ENCODE measurements at regions not wholly inside any gene's neighbourhood (a gene's known extent, or its start where the extent isn't known, plus 50 kb on each side); places are given as distances from the start of the nearest gene placed in this dataset.
"Not testable (repeated sequence)": the region's sequence is repeated elsewhere in the genome, so short reads cannot be mapped to it uniquely, and the experiment has no call there.

DNA sequence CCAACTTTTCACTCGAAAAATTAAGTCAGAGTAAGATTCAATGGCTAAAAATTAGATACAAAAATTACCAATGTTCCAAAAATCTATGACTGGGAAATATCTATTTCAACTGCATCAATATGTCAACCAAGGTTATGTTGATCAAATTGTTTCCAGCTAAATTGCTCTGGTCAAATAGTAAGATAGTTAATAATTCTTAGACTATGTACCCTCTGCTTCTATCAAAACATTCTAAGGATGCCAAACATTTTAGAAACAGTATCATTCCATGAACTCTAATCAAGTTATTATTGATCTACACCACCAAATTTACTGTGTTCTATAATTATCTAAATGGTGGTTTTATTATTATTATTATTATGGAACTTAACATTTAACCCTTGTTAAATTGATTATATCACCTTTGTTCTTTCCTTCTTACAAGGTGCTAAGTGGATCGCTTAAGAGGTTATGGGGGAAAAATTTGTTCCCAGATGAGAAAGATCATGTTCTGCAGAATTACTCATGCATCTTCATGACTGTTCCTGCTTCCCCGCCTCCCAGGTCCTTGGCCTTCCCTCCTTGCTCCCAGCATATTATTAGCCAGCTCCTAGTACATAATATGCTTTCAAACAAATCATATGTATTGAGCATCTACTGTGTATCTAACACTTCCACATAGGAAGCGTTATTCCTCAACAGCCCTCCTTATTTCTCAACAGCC is 240.5 kb upstream of the KRR1 start:
- no peak for DNase-seq

DNA sequence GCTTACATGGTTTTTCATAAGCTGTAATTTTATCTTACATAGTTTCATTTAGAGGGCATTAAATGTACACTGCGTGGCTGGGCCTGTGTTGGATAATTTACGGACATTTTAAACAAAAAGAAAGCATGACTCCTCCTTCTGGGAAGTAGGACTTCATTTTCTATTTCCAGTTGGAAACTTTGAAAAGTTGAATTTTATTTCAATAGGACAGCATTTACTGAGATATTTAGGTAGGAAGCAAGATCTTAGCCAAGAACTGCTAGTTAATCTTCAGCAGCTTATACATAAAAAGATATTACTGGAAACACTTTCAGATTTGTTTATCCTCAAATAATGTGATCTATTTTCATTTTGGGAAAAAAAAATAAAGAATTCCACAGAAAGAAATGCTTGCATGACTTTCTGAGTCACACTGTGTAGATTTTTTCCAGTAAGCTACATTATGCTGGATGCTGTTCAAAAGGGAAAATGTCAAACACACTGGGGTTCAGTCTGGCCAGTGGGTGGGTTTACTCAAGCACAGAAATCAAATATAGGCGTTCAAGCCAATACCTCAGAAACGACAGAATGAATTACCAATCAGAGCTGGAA is 239.4 kb upstream of the KRR1 start:
- DNase-seq, result no peak

DNA sequence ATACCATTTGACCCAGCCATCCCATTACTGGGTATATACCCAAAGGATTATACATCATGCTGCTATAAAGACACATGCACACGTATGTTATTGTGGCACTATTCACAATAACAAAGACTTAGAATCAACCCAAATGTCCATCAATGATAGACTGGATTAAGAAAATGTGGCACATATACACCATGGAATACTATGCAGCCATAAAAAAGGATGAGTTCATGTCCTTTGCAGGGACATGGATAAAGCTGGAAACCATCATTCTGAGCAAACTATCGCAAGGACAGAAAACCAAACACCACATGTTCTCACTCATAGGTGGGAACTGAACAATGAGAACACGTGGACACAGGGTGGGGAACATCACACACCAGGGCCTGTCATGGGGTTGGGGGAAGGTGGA is 237.6 kb upstream of the KRR1 start:
- DNase-seq, result not testable (repeated sequence)

DNA sequence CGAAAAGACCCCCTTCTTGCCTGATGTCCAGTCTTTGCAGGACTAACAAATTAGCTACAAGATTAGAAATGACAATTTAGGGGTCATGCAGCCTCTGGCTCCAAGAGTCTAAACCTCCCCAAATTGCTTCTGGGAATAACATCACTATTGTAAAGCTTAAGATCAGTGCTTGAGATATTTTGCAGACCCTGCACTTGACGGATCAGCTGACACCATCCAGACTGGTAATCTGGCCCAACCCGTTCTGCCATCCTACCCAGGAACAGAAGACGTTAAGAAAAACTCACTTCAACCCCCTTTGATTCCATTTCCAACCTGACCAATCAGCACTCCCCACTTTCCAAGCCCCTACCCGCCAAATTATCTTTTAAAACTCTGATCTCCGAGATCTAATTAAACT is 236.7 kb upstream of the KRR1 start:
- no peak for DNase-seq

DNA sequence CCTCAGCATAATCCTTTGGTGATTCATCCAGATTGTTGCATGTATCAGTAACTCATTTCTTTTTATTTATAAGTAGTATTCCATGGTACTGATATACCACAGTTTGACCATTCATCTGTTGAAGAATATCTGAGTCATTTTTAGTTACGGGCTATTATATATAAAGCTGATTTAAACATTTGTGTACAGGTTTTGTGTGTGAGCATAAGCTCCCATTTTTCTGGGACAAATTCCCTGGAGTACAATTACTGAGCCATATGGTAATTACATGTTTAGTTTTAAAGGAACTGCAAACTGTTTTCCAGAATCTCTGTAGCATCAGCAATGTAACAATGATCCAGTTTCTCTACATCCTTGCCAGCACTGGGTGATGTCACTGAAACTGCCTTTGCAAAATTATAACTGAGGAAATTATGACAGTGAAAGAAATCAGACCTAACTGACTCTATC is 236.2 kb upstream of the KRR1 start:
- DNase-seq, result no peak

DNA sequence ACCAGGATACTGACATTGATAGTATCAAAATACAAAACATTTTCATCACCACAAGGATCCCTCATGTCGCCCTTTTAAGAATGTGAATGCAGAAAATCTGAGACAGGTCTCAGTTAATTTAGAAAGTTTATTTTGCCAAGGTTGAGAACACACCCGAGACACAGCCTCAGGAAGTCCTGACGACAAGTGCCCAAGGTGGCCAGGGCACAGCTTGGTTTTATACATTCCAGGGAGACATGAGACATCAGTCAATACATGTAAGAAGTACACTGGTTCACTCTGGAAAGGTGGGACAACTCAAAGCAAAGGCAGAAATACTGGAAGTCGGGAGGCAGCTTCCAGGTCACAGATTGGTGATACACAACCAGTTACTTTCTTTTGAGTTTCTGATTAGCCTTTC is 235.2 kb upstream of the KRR1 start:
- no peak for DNase-seq

DNA sequence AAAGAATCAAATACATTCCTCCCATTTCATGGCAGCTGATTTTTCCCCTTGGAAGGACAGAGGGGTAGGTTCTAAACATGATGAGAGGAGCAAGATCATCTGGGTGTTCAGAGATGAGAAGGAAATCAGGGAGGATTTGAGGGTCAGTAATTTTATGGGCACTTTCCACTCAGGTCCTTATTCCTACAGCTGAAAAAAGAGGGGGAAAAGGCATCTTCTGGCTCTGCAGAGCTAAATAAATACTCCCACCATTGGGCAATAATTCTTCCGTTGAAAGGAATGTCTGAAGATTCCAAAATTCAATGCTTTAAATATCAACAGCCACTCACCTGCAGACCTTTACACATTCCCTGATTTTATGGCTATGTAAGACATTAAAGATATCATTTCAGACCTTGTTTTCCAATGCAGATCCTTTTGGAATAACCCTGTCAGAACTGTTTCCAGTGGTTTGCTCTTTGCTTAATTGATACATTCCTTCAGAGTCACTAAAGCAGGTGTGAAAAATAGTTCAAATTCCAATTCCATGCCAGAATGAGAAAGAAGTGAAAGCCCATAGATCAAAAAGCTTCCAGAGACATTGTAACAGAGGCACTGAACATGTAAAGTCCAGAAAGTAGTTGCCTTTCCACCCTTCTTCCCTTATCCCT is 233.3 kb upstream of the KRR1 start:
- DNase-seq, result no peak

DNA sequence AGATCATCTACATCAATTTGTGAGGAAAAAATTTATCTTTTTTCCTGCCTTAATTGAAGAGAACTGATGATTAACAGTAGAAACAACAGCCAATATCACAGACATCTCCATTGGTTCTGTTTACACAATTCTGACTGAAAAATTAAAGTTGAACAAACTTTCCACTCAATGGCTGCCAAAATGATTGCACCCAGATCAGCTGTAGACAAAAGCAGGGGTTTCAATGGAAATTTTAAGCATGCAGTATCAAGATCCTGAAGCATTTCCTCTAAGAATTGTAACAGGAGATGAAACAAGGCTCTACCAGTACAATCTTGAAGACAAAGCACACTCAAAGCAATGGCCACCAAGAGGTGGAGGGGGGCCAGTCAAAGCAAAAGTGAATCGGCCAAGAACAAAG is 231.6 kb upstream of the KRR1 start:
- no peak for DNase-seq

DNA sequence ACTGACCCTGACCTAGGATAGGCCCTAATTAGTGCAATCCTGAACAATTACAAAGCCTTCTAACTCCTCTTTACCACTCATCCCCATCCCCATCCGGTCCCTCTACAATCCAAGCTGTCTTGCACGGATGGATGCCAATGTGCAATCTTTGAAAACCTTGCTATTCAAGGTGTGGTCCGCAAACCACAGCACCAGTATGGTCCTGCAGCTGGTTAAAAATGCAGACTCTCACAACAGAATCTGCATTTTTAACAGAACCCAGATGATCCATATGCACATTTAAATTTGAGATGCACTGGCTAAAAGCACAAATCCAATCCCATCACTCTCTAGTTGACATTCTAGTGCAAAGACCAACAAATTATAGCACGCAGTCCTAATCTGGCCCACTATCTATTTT is 230.6 kb upstream of the KRR1 start:
- no peak for DNase-seq

DNA sequence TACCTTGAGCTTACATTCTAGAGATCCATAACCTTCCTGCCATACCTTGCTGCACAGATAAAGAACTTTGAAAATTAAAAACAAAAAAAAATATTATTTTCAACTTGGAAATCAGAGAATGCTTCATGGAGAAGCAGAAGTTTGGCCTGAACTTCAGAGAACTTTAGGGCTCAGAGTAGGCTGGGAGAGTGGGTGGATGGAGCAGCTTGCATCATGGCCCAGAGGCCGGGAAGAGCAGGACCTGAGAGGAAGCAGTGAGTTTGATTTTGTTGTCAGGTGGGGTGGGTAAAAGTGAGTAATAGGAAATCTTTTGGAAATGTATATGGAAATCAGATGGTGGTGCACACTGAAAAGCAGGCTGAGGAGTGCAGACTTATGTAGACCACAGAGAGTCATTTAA is 228.5 kb upstream of the KRR1 start:
- DNase-seq, result no peak

DNA sequence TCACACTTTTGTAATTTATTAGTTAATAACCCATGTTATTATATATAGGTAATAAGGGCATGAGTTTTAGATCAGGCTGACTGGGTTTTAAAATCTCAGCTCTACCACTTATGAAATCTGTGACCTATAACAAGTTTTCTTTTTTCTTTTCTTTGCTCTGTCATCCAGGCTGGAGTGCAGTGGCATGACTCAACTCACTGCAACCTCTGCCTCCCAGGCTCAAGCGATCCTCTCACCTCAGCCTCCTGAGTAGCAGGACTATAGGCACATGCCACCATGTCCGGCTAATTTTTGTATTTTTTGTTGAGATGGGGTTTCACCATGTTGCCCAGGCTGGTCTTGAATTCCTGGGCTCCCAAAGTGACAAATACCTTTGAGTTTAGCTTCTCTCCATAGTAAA is 227.7 kb upstream of the KRR1 start:
- DNase-seq, result not testable (repeated sequence)

DNA sequence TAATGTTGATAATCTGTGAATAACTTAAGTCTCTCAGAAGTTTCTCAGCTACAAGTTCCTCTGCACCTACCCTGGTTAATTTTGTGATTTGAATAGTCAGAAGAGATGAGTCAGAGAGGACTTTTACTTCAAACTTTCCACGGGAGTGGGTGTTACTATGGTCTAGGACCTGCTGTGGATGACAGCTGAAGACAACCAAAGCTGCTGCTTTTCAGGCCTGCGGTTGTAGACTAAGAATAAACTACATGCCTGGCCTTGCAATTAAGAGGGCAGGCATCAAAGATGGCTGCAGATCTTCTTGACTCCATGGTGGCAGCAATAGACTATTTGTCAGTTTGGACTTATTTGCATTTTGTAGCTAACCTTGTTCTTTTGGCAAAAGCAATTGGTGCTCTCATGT is 227.1 kb upstream of the KRR1 start:
- DNase-seq, result peak; percentile 4

DNA sequence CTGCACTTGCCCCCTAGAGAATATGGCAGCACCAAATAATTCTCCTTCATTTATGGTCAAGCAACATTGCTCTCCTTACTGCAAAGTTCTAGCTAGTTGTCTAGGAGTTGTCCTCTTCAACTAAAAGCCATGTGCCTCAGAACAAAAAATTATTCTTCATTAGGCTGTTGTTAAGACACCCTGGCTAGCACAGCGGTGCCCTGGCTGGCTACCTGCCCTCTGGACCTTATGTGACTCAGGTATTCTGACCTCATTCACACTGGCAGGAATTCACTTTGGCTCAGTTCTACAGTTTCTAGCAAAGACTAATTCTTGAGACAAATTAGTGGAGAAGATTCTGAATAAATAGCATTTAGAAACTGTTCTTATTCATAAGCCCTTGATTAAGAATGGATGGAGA is 224.4 kb upstream of the KRR1 start:
- DNase-seq, result no peak

DNA sequence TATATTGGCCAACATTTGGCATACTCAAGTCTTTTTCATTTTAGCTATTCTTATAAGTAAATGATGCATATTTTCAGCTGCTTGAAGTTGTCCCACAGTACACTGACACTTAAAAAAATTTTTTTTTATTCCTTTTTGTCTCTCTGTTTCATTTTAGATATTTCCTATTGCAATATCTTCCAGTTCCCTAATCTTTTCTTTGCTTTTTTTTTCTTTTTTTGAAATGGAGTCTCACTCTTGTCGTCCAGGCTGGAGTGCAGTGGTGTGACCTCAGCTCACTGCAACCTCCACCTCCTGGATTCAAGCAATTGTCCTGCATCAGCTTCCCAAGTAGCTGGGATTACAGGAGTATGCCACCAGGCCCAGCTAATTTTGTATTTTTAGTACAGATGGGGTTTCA is 217.4 kb upstream of the KRR1 start:
- DNase-seq, result no peak

DNA sequence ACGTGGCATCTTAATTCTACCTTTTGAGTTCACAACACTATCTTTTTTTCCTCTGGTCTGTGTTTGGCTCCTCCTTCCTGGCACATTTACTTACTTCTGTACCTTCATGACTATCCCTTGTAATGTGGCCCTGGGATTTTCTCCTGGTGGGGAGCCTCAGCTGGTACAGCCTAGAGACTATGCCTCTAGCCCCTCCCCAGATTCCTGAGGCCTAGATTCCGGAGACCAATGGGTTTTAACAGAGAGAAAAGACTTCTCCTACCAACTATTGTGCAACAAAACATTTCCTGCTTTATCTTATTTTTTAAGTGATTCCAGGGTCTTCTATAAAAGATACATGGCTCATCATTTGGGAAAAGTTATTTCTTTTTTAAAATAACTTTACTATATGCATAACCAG is 216.2 kb upstream of the KRR1 start:
- no peak for DNase-seq

DNA sequence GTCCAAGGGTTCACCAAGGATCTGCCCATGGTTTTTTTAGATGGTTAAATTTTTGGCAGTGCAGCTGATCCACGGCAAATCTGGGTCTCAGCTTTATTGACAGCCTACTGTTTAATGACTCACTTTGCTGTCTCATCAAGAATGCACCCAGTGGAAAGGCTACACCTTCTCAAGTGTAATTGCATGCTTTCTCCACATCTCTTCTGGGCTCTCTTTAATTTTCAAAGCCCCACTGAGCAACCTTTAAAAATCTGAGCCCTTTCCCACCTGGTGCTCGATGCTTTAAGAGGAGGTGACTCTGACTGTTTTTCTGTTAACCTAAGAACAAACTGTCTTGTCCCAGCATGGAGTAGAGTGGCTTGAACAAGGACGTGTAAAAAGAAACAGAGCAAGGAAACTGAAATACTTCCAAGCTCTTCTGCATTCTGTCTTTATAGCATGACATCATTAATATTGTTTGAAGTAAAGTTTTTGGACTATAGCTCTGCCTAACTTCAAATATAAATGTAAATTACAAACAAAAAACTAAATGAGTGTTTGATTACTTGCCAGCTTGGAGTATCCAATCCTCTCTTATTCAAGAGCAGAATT is 214.2 kb upstream of the KRR1 start:
- no peak for DNase-seq

DNA sequence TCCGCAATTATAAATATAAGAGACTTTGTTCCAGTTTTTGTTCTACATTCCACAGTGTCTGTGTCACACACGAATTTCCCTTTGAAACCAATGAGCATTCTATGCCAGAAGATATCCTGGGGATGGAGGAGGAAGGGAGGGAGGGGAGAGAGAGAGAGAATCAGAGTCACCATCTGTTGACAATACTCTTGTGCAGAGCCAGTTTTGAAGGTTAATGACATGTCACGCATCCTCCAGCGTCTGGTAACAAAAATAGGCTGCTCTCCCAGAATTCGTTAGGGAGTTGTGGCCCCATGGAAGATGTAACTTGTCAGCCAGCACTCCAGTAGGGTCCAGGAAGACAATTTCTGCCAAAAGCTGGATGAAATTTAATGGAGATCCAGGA is 213.5 kb upstream of the KRR1 start:
- no peak for DNase-seq

DNA sequence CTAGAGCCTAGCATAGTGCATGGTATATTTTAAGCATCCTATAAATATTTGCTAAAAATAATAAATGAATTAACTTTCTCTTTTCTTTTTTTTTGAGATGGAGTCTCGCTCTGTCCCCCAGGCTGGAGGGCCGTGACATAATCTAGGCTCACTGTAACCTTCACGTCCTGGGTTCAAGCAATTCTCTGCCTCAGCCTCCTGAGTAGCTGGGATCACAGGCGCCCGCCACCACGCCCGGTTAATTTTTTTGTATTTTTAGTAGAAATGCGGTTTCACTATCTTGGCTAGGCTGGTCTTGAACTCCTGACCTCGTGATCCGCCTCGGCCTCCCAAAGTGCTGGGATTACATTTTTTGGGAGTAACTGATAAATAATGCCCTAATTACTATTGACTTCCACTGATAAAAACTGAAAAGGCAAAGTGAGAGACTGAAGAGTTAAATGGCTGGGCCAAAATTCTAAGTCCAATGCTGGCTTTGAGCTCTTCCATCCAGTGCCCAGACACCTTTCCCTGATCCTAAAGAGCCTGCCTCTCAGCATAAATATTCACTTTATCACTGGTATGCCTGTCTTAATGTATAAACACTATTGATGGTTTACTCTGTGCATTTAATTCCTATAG is 213.0 kb upstream of the KRR1 start:
- DNase-seq, result no peak

DNA sequence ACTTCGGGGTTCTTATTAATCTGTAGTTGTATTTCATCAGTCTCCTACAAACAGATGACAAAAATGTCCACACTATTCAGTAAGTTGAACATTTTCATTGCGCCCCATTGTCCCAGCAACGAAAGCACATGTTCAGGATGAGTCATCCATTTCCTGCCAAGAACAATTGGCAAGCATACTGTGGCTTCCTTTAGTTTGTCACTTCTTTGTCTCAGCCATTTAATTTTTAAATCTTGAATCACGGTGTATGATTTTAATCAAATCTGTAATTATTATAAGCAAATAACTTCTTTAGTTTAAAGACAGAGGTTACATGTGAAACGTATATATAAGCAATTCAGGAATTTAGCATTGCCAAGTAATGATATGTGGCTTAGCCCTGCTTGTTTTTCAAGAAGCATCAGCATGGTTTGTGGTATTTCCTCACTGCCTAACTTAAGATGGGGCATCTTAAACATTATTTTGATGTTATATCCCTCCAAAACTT is 211.3 kb upstream of the KRR1 start:
- peak; percentile 2 for DNase-seq

DNA sequence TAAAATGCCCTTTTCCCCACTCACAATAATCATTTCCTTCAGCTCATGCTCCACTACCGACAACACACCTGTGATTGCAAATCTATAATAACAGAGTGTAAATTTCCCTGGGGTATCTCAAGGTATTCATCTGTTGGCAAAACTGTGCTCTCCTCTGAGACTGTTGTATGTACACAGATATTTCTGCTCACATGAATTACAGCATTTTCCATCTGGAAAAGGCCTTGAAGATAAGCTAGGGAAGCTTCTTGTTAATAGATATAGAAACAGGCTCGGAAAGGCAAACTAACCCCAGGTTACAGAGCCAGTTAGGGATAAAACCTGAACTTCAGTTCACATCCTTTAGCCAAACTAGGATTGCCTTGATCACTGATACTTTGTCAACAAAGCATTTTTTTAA is 210.4 kb upstream of the KRR1 start:
- no peak for DNase-seq

DNA sequence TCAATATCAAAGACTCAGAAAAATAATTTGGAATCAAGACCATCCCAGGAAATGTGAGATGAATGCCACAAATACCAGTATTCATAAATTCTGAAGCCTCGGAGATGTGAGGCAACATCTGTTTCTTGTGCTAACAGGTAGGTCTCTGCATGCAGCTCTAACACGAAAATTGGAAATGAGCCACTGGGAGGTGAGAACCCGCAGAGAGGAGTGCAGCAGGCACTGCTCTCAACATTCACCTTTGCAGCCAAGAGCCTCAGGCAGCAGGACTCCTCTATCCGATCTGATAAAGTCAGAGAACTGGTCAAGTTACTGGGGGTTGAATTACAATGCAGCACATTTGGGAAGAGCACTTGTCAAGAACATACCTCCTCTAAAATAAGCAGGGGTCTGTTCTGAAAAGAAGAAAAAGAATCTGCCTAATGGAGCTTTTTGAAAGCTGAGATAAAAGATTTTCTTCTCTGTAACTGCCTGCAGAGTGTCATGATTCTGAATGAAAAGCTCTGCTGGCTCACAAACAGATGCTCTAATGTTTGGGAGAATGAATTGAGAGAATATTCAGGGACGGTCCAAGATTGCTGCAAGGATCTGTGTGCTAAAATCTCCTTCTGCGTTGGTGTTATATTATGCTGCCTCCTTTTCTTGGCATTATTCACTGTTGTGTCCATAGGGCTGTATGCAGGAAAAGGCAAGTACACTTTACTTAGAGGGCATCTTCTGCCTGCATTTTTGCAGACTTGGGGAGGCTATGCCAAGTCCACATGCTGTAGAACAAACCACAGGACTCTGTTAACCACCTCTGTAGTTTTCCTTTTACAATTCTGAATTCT is 209.6 kb upstream of the KRR1 start:
- DNase-seq, result no peak

DNA sequence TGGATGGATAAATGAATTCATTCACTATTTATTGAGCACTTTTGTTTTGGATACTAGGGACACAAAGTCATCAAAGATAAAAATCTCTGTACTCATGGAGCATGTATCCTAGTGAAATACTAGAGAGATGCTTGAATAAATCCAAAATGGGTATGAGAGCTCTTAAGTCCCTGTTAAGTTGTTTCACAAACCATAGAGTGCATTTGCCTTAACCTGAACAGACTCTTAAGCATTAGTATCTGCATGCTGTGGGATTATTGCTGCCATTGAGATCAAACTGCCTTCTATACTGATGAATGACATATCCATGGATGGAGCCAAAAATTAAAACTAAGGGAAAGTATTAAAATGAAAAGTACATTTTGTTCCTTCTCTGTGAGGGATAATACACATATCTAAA is 206.5 kb upstream of the KRR1 start:
- no peak for DNase-seq

Measured in NK-92 treated with Interleukin-12 subunit alpha and Interleukin-12 subunit beta, amount 100 ng/mL, for 24 hours (cell line).